ENCODE measurements at regions not wholly inside any gene's neighbourhood (a gene's known extent, or its start where the extent isn't known, plus 50 kb on each side); places are given as distances from the start of the nearest gene placed in this dataset.

DNA sequence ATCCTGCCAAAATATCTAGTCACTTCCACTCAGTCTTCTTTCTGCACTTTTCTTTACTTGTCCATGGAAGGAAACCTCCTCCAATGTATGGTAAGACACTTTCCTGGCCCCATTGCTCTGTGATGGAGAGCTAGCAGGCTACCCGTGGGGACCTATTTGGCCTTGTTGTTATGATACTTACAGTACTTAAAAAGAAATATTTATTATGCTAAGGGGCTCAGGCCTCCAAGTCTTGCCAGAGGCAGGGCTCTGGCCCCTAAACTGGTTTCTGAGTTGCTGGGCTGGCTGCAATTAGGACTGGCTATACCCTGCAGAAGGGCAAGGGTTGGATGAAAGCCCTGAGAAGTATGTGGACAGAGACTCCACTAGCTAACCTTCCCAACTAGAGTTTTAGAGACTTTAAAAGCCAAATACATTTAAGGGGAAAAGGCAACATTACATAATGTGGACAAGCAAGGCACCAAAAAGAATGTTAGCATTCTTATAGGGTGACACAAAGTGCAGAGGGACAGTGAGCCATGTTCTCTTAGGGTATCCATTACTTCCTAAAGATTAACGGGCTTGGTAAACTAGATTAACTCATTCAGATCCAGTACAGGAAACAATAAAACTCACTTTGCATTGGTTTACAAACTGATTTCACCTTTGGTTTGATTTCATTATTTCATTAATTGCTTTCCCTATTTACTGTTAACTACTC lies 84.9 kb upstream of the INHBA start:
- no peak for DNase-seq

DNA sequence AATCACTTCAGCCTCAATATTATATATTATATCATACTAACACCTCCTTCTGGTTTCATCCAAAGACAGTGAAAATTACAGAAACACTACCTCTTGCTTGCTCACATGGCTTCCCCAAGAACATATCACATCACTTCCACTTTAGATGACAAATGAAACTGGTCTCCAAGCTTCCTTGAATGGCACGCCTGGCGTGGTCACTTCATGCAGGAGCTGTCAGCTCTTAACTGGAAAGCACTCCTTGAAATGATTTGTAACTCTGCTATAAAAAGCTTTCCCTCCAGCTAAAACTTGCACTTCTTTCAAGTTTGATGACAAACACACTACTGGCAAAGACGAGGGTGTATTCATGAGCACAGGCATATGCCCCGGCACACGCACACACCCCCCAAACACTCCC lies 84.1 kb upstream of the INHBA start:
- DNase-seq: no peak

DNA sequence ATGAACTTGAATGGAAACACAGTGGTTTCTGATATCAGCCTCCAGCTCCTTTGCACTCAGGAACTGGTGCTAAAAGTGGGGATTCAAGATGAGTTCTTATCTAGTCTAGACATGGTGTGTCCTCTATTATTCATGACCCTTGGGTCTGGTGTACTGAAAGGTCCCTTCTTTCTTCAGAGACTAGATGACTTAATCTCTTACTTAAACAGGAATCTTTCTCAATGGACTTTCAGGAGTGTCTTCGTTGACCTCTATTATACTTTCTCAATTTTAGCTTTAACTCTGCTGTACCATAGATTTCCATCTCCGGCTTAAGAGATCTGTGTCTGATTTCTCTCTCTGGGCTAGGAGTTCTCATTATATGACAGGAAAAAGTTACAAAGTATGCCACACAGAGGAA lies 83.5 kb upstream of the INHBA start:
- no peak for DNase-seq

DNA sequence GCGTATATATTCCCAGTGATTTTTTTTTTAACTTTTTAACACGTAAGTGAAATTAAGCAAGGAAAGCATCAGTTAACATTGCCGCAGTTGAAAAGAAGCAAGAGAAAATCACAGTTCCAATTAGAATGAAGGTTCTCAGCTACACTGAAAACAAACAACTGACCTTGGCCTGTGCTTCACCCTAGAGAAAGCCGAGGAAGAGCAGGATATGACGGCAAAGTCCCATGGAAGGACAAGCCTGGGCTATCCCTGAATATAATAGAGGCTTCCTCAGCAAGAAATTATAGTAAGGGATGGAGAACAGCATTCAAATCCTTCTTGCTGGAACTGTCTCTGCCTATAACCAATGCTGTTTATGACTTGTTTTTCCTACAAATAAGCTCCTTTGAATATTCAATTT lies 83.0 kb upstream of the INHBA start:
- DNase-seq: no peak

DNA sequence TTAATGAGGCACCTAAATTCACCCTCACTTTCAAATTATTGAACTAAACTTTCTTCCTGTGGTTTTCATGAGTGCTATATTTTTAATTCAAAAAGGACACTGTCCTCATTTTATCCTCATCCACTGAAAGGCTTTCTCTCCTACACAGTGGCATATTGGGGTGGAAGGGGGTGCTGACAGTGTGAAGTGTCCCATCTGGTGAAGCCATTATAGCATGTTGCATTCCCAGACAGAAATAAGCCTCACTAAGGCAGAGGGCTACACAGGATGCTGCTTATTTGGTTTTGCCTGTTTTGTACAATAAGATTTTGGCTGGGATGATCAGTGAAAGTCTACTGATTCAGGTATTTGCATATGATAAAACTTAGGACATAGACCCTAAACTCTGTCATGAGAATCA lies 82.4 kb upstream of the INHBA start:
- no peak for DNase-seq

DNA sequence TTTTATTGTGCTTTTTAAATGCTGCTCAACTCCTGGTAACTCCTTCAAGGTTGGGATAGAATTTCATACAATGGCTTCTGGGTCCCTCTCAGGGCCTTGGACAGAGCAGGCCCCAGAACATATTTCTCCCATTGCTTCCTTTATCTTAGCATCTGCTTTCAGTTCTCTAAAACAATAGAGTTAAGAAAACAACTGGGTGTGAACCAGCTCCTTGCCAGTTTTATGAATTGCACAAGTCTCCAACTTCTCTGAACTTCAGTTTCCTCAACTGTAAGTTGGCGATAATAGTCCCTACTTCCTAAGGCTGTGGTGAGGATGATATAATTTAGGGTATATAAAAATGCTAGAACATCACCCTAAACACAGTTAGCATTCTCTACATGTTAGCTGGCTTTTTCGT lies 77.0 kb upstream of the INHBA start:
- no peak for DNase-seq

DNA sequence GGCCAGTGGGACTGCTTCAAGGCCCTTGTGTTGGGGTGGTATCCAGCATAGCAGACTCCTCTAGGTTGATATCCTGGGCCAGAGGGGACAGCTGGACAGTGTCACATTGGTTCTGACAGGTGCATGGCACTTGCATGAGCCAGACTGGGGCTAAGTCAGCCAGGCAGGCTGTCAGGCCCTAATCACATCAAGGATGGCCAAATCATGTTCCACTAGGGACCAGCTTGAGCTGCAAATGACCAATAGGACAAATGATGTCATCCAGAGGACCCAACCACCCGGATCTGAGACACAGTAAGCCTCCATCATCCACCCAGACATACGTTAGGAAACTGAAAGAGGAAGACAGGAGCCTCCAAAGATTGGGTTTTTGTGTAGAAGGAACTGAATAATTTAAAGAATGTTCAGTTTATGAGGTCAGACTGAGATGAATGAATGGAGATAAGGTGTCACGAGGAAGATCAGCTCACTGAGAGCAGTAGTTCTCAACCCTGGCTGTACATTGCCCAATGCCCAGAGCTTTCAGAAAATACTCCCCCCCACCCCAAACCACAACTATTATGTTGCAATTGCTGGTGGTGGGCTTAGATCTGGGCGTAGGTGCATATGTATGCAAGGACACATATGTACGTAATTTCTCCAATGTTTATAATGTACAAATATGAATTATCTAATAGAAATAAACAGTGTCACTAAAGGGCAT lies 75.2 kb upstream of the INHBA start:
- DNase-seq: no peak

DNA sequence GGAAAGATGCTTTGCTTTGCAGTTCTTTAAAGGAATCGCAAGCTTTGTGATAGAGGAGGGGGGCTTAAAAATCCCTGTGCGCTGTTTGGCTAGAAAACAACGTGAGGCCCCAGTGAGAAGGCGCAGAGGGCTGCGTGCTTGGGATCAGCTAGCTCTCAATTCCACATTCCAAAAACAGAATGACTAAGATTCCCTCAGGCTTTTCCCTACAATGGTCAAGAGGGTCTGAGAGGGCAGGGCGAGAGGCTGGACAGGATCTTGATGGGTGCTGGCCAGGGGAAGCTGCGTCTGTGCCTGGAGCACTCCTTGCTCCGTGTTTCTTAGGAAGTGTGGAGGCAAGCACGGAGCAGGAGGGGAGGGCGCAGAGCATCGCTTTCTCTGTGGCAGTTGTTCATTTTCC lies 72.1 kb upstream of the INHBA start:
- no peak for DNase-seq

DNA sequence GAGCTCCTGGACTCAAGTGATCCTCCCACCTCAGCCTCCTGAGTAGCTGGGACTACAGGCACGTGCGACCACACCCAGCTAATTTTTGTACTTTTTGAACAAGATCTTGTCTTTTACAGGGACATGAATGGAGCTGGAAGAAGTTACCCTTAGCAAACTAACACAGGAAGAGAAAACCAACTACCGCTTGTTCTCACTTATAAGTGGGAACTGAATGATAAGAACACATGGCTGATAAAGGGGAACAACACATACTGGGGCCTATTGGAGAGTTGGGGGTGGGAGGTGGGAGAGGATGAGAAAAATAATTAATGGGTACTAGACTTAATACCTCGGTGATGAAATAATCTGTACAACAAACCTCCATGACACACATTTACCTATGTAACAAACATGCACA lies 70.9 kb upstream of the INHBA start:
- no peak for DNase-seq

DNA sequence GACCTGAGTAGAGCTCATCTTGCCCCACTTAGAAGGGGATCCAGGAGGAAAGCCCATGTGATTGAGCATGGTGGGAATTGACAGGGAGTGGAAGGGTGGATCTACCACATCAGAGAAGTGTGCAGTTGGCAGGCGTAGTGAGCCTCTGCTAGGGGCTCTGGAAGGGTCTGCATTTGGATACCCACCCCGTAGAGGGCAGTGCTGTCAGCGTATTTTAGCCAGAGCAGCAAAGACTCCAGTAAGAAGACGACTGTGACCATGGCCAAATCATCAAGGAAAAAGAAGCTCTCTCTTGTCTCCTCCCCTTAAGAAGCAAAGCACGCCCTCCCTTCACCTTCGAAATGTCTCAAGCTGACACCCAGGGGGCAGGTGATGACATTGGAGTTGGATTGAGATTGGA lies 68.8 kb upstream of the INHBA start:
- no peak for DNase-seq

DNA sequence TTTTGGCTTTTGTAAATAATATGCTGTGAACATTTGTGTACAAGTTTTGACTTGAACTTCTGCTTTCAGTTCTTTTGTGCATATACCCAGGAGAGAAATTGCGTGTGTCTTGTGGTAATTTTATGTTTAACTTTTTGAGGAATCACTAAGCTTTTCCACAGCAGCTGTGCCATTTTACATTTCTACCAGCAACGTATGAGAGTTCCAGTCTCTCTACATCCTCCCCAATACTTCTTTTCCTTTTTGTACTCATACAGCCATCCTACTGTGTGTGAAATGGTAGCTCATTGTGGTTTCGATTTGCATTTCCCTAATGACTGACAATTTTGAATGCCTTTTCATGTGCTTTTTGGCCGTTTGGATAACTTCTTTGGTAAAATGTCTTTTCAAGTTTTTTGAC lies 66.3 kb upstream of the INHBA start:
- no peak for DNase-seq

DNA sequence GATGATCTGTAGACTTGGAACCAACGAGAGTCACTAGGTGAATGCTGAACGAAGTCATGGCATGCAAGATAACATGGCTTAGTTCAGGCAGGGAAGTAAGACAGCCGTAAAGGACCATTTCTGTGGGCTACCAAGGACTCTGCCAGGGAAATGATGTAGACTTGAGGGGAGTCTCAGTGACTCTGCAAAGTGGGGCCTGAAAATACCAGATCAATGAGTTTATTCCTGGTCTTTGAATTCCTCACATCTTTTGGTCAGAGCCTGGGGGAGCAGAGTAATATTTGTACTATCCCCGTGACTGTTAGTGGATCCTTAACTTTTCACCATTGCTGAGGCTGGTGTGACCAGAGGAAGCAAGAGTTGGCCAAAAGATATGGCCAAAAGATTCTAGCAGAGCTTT lies 60.7 kb upstream of the INHBA start:
- DNase-seq: no peak

DNA sequence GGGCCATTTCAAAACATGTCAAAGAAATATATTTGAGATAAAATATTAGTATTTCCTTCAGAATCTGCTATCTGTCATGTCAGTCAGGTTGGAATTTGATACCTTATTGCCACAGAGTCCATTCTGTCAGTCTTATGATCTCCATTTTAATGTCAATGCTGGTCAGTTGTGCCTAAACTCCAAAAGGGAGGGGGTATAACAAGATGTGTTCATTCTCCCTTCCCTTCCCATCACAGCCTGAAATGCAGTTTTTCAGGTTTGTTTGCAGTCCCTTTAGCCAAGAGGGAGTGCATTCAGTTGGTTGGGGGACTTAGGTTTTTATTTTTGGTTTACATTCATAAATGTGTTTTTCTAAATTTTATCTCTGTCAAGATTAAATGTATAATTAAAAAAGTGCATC lies 59.8 kb upstream of the INHBA start:
- no peak for DNase-seq

DNA sequence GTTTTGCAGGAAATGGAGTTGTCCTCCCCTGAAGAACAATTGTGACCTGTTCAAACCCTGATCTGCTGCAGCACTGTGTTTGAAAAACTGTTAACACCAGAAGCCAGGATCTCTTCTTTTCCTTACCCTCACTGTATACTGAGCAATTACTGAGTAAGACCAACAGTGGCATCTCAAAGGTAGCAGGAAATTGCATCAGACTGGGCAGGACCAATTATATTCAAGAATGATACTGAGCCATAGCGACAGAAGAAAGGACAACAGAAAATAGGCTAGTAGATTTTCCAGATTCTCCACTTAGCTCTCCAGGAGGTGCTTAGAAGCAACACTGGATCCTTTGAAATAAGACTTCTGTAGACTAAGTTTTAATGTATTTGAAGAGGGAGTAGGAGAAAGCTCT lies 57.4 kb upstream of the INHBA start:
- DNase-seq: no peak

DNA sequence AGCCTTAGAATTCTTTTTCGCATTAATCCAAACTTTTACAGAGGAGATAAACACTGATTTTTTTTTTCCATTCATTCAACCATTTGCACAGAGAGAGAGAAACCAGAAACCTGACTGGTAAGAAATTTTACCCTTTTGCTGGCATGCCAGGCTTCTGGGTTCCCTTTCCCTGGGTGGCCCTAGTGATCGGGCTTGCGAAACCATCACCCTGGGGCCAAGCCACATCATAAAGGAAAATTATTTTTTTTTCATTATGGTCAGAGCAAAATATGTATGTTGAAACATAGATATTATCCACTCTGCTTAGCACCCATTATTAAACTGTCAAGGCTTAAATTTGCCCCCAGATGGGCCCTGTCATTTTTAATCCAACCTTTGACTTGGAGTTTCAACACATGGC lies 55.4 kb upstream of the INHBA start:
- no peak for DNase-seq

DNA sequence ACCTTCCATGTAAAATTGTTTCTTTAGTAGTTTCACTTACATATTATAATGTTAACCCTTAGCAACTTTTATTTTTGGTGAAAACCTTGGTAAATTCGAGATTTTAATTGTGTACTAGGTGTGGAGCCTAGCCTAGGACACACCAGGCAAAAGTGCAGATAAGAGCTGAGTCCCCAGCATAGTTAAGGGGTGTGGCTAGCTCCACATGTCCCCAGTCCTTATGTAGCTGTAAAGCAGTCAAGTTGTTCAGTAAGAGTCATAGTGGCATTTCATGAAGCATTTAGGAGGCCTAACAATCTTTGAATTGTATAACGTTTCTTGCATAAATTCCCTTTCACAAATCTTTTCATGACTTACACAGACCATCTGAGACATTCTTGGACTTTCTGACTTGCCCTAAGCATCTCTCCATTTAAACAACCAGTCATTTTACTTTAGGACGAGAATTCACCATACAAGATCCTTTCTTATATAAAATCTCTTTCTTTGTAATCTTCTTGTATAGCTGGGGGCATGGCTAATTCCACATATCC lies 53.8 kb upstream of the INHBA start:
- DNase-seq: no peak

DNA sequence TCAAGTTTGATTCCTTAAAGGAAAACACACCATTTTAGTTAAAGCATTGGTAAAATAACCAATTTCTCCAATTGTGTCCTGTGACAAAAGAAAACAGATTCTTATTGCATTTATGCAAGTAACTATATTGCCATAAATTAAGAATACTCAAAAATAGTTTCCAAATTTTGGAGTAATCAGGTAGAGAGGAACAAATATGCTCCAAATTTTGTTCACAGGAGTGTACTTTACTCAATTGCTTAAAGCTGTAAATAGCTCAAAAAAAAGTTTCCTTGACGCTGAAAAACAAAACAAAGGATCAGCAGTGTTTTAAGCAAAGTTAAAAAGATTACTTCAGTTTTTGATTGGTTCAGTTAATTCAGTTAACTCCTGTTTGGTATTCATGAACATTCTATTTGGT lies 52.2 kb upstream of the INHBA start:
- DNase-seq: no peak

DNA sequence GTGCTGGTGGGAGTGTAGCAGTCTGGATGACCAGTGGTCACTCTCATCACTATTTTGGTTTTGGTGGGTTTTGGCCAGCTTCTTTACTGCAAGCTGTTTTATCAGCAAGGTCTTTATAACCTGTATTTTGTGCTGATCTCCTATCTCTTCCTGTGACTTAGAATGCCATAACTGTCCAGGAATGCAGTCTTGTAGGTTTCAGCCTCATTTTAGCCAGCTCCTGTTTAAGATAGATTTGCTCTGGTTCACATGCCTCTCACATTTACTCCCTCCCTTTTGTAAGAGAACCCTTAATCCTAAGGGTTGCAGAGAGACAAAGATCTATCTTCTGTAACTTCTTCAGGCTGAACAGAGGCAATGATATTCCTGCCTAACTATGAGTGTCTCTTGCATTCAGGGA lies 51.2 kb upstream of the INHBA start:
- no peak for DNase-seq

Data from NCI-H2029 treated with DMSO at 0.1 percent for 48 hours (cell line).